ENCODE measurements at regions not wholly inside any gene's neighbourhood (a gene's known extent, or its start where the extent isn't known, plus 50 kb on each side); places are given as distances from the start of the nearest gene placed in this dataset.

- no peaks in the 10 kb centered on the region for H3K9me3 Mint-ChIP-seq
- TF ChIP-seq EZH2 (IDR thresholded peaks at IDR 0.05) (no peak), EZH2phosphoT487 (IDR thresholded peaks at IDR 0.05) (no peak), CTCF (IDR thresholded peaks at IDR 0.05) (no peak)
- no peaks in the 10 kb centered on the region for H3K9me3 ChIP-seq (ENCODE audit: low read depth)
- no peak overlapping the region for H3K4me2 ChIP-seq
- H2AFZ ChIP-seq (replicated peaks), result no peak overlapping the region
- H3K27ac Mint-ChIP-seq, result no peak overlapping the region
- no peak overlapping the region for H3K9ac ChIP-seq
- no peaks in the 10 kb centered on the region for H3K36me3 ChIP-seq
- no peaks in the 10 kb centered on the region for H3F3A ChIP-seq (ENCODE audit: low read depth)
- H3K27me3 ChIP-seq, result no peaks in the 10 kb centered on the region
- H3K27me3 Mint-ChIP-seq (ENCODE audit: insufficient read depth, low read depth), result no peaks in the 10 kb centered on the region
- H3K4me1 ChIP-seq, result no peaks in the 10 kb centered on the region
- H3K4me3 Mint-ChIP-seq, result no peak overlapping the region
- H3K4me3 ChIP-seq, result no peak overlapping the region
- H3K36me3 Mint-ChIP-seq, result peaks cover 6% of the 10 kb centered on the region
- H3K4me1 Mint-ChIP-seq, result peaks cover under 1% of the 10 kb centered on the region
- H3K79me2 ChIP-seq (ENCODE audit: low read depth), result no peaks in the 10 kb centered on the region
- no peak for DNase-seq (ENCODE audit: low spot score)
- no peak overlapping the region for H3K27ac ChIP-seq
- H4K20me1 ChIP-seq (ENCODE audit: low read depth), result no peaks in the 10 kb centered on the region
These were observed 244.8 kb upstream of the CTSO start for GRCh38 chr4:156198511-156198910.

DNA sequence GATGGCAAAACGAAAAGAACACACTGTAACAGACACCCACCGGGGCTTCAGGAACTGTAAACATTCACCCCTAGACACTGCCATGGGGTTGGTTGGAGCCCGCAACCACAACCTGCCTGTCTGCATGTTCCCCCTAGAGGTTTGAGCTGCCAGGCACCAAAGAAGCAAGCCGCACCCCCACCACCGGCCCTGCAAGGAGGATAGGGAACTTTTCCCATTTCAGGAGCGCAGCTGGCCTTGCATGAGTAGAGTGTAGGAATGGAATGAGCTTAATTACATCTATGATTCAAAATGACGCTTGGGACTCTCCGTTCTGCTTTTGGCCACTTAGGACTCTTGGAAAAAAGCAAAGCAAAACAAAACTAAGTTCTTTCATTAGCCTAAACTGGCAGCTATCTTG is 243.6 kb upstream of the CTSO start:
- Histone ChIP-seq H3K27ac (no peak overlapping the region), H2AFZ (replicated peaks) (no peak overlapping the region), H3K9me3 (ENCODE audit: low read depth) (no peaks in the 10 kb centered on the region), H3F3A (ENCODE audit: low read depth) (no peaks in the 10 kb centered on the region), H3K27me3 (no peaks in the 10 kb centered on the region), H3K79me2 (ENCODE audit: low read depth) (no peaks in the 10 kb centered on the region), H4K20me1 (ENCODE audit: low read depth) (no peaks in the 10 kb centered on the region), H3K4me3 (no peak overlapping the region), H3K9ac (no peak overlapping the region), H3K36me3 (no peaks in the 10 kb centered on the region), H3K4me1 (no peaks in the 10 kb centered on the region), H3K4me2 (no peak overlapping the region)
- H3K27ac Mint-ChIP-seq, result no peak overlapping the region
- peak; percentile 3 for DNase-seq (ENCODE audit: low spot score)
- H3K9me3 Mint-ChIP-seq, result no peaks in the 10 kb centered on the region
- TF ChIP-seq EZH2phosphoT487 (IDR thresholded peaks at IDR 0.05) (no peak), EZH2 (IDR thresholded peaks at IDR 0.05) (no peak), CTCF (IDR thresholded peaks at IDR 0.05) (no peak)
- peaks cover 6% of the 10 kb centered on the region for H3K36me3 Mint-ChIP-seq
- H3K27me3 Mint-ChIP-seq (ENCODE audit: insufficient read depth, low read depth), result no peaks in the 10 kb centered on the region
- H3K4me3 Mint-ChIP-seq, result no peak overlapping the region
- H3K4me1 Mint-ChIP-seq, result peaks cover 7% of the 10 kb centered on the region

DNA sequence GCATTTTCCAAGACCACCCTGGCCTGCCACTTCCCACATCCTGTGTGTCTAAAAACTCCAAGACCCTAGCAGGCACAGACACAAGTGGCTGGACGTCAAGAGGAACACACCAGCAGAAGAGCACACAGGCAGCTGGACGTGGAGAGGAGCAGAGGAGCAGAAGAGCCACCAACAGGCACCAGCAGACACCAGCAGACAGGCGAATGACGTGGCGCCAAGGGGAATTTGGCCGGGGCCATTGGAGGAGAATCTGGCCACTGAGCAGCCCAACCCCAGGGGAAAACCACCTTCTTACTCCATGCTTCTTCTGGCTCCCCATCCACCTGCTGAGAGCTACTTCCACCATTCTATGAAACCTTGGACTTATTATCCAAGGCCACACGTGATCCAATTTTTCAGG is 243.1 kb upstream of the CTSO start:
- Mint-ChIP-seq H3K4me1 (peaks cover 7% of the 10 kb centered on the region), H3K27me3 (ENCODE audit: insufficient read depth, low read depth) (no peaks in the 10 kb centered on the region), H3K9me3 (no peaks in the 10 kb centered on the region), H3K27ac (no peak overlapping the region), H3K4me3 (no peak overlapping the region), H3K36me3 (peaks cover 6% of the 10 kb centered on the region)
- Histone ChIP-seq H3K79me2 (ENCODE audit: low read depth) (no peaks in the 10 kb centered on the region), H3K4me1 (no peaks in the 10 kb centered on the region), H3K9me3 (ENCODE audit: low read depth) (no peaks in the 10 kb centered on the region), H3K27me3 (no peaks in the 10 kb centered on the region), H3F3A (ENCODE audit: low read depth) (no peaks in the 10 kb centered on the region), H4K20me1 (ENCODE audit: low read depth) (no peaks in the 10 kb centered on the region), H3K36me3 (no peaks in the 10 kb centered on the region), H3K4me2 (no peak overlapping the region), H3K27ac (no peak overlapping the region), H3K9ac (no peak overlapping the region), H2AFZ (replicated peaks) (no peak overlapping the region), H3K4me3 (no peak overlapping the region)
- TF ChIP-seq EZH2phosphoT487 (IDR thresholded peaks at IDR 0.05) (no peak), EZH2 (IDR thresholded peaks at IDR 0.05) (no peak)
- no peak for DNase-seq (ENCODE audit: low spot score)

- H3K9me3 Mint-ChIP-seq, result no peaks in the 10 kb centered on the region
- H3K4me1 ChIP-seq, result no peaks in the 10 kb centered on the region
These were observed 242.2 kb upstream of the CTSO start for GRCh38 chr4:156195914-156196313.

More at GRCh38 chr4:156195914-156196313, 242.2 kb upstream of the CTSO start:
- H3K9me3 ChIP-seq (ENCODE audit: low read depth), result no peaks in the 10 kb centered on the region
- no peak for DNase-seq (ENCODE audit: low spot score)
- no peak overlapping the region for H3K4me3 Mint-ChIP-seq
- no peaks in the 10 kb centered on the region for H4K20me1 ChIP-seq (ENCODE audit: low read depth)
- H3K36me3 Mint-ChIP-seq, result peaks cover 6% of the 10 kb centered on the region
- no peak overlapping the region for H3K4me3 ChIP-seq
- no peak overlapping the region for H3K27ac Mint-ChIP-seq
- no peak overlapping the region for H2AFZ ChIP-seq (replicated peaks)
- no peak overlapping the region for H3K4me2 ChIP-seq
- no peaks in the 10 kb centered on the region for H3K27me3 ChIP-seq
- H3K27me3 Mint-ChIP-seq (ENCODE audit: insufficient read depth, low read depth), result no peaks in the 10 kb centered on the region
- no peaks in the 10 kb centered on the region for H3F3A ChIP-seq (ENCODE audit: low read depth)
- H3K4me1 Mint-ChIP-seq, result peaks cover 7% of the 10 kb centered on the region
- no peak overlapping the region for H3K9ac ChIP-seq
- no peak overlapping the region for H3K27ac ChIP-seq
- no peak for TF ChIP-seq EZH2 (IDR thresholded peaks at IDR 0.05)
- TF ChIP-seq EZH2phosphoT487 (IDR thresholded peaks at IDR 0.05), result no peak
- TF ChIP-seq CTCF (IDR thresholded peaks at IDR 0.05), result no peak
- H3K36me3 ChIP-seq, result no peaks in the 10 kb centered on the region
- H3K79me2 ChIP-seq (ENCODE audit: low read depth), result no peaks in the 10 kb centered on the region

Measured in neural progenitor cell (in vitro differentiated cells).